ENCODE measurements at regions not wholly inside any gene's neighbourhood (a gene's known extent, or its start where the extent isn't known, plus 50 kb on each side); places are given as distances from the start of the nearest gene placed in this dataset.

DNA sequence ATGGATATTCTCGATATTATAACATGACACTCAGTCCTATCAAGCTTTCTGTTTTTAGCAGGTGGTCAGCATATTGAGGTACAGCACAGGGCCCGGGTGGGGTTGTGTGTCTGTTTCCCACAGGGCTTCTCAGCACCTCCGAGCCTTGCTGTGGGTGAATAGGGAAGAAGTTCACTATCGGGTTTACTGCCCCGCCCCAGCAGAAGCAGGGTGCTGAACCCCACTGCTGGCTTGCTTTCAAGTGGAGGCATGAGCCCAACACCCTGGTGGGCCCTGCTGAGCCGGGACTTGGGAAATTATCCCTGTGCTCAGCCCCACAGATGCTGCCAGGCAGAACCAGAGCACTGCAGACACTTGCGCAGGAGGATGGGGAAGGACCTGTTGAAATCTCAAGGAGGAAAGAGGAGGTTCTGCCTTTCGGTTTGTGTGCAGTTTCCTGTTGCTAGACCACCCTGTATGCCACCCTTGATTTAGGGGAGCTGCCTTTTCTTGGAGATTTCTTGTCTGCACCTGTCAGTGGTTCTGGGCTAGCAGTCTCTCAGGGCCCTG, 270.3 kb upstream of the SALL3 start:
- Histone ChIP-seq H3K9me3 (no peaks in the 10 kb centered on the region), H3K27me3 (no peaks in the 10 kb centered on the region), H3K4me3 (no peak overlapping the region), H3K27ac (no peak overlapping the region), H3K36me3 (no peaks in the 10 kb centered on the region), H3K4me1 (no peaks in the 10 kb centered on the region)
- intact Hi-C loops (cut with DNase I) = no loop called here
- TF ChIP-seq, protein P1, sequence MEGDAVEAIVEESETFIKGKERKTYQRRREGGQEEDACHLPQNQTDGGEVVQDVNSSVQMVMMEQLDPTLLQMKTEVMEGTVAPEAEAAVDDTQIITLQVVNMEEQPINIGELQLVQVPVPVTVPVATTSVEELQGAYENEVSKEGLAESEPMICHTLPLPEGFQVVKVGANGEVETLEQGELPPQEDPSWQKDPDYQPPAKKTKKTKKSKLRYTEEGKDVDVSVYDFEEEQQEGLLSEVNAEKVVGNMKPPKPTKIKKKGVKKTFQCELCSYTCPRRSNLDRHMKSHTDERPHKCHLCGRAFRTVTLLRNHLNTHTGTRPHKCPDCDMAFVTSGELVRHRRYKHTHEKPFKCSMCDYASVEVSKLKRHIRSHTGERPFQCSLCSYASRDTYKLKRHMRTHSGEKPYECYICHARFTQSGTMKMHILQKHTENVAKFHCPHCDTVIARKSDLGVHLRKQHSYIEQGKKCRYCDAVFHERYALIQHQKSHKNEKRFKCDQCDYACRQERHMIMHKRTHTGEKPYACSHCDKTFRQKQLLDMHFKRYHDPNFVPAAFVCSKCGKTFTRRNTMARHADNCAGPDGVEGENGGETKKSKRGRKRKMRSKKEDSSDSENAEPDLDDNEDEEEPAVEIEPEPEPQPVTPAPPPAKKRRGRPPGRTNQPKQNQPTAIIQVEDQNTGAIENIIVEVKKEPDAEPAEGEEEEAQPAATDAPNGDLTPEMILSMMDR (IDR thresholded peaks at IDR 0.05) = no peak
- TF ChIP-seq POLR2AphosphoS5 (IDR thresholded peaks at IDR 0.05; ENCODE audit: insufficient read depth in 1 of 2, low read depth in 1 of 2) (no peak), POLR2A (IDR thresholded peaks at IDR 0.05) (no peak)
- DNase-seq (ENCODE audit: extremely low spot score in 2 of 2) = no peak

DNA sequence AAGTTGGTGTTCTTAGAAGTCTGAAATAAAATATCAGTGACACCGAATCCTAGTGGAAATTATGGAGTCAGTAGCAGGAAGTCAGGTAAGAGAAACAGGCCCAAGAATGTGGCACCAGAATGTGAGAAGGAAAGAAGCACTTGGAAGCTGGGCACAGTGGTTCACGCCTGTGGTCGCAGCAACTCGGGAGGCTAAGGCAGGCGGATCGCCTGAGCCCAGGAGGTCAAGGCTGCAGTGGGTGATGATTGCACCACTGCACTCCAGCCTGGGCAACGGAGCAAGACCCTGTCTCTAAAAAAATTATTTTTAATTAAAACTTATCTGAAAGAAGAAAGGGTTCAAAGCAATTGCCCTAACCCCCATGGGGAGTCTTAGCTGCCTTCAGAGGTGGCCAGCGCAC, 268.3 kb upstream of the SALL3 start:
- no peak for DNase-seq (ENCODE audit: extremely low spot score in 2 of 2)
- H3K4me1 ChIP-seq = no peaks in the 10 kb centered on the region
- no peak overlapping the region for H3K27ac ChIP-seq
- TF ChIP-seq POLR2A (IDR thresholded peaks at IDR 0.05) (no peak), POLR2AphosphoS5 (IDR thresholded peaks at IDR 0.05; ENCODE audit: insufficient read depth in 1 of 2, low read depth in 1 of 2) (no peak)
- TF ChIP-seq, protein P1 (IDR thresholded peaks at IDR 0.05) = no peak
- H3K36me3 ChIP-seq = no peaks in the 10 kb centered on the region
- intact Hi-C loops (cut with DNase I) = no loop called here
- H3K27me3 ChIP-seq = no peaks in the 10 kb centered on the region
- no peaks in the 10 kb centered on the region for H3K9me3 ChIP-seq
- H3K4me3 ChIP-seq = no peak overlapping the region

DNA sequence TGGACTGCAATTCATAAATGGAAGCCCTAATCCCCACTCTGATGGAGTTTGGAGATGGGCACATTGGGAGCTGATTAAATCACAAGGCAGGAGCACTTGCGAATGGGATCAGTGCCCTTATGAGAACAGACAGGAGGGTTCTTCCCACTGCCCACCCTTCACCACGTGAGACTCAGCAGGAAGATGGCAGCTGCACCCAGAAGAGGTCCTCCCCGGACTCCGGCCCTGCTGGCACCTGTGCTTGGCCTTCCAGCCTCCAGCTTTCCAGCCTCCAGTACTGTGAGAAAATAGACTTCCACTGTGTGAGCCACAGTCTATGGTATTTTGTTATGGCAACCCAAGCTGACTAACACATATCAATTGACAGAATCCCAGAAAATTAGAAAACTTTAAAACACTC, 267.6 kb upstream of the SALL3 start:
- intact Hi-C loops (cut with DNase I) = no loop called here

DNA sequence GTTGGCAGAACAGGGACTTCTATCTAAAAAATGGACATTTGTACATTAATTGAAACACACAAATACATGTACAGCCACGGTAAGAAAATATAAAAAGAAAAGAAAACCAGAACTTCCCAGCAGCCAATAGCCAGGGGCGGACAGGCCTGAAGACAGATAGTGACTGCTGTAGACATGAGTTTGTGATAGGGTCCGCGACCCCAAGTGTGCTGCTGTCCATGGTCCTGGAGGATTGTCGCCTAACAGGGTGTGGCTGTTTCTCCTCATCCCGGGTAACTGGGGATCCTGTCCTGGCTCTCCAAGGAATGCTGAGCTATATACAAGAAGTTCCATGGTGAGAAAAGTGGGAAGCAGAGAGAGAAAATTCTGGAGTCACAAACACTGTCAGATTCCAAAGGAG, 266.5 kb upstream of the SALL3 start:
- Histone ChIP-seq H3K4me3 (no peak overlapping the region), H3K36me3 (no peaks in the 10 kb centered on the region)

More for the DNA sequence above, 267.6 kb upstream of the SALL3 start:
- no peak for DNase-seq (ENCODE audit: extremely low spot score in 2 of 2)
- no peaks in the 10 kb centered on the region for H3K36me3 ChIP-seq
- TF ChIP-seq POLR2A (IDR thresholded peaks at IDR 0.05) = no peak
- TF ChIP-seq, protein P1 (IDR thresholded peaks at IDR 0.05) = no peak
- TF ChIP-seq POLR2AphosphoS5 (IDR thresholded peaks at IDR 0.05; ENCODE audit: insufficient read depth in 1 of 2, low read depth in 1 of 2) = no peak
- H3K4me1 ChIP-seq = no peaks in the 10 kb centered on the region
- H3K9me3 ChIP-seq = no peaks in the 10 kb centered on the region
- H3K27me3 ChIP-seq = no peaks in the 10 kb centered on the region
- no peak overlapping the region for H3K4me3 ChIP-seq
- no peak overlapping the region for H3K27ac ChIP-seq

DNA sequence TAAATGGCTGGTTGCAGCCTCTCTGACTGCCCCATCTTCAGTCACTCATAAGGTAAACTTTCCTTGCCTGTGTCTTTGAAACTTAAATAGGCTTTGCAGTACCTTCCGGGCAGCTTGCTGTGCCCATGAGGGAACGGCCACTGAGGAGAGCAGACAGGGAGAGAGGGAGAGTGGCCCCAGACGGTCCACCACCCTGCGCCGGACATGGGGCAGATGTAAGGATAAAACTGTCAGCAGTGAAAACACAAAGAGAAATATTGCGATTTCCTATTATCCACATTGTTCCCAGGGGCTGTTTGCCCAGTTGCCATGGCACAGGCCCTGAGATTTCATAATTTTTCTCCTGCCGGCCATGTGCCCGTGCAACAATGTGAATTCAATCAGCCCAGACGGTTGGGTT, 265.9 kb upstream of the SALL3 start:
- no peak overlapping the region for H3K4me3 ChIP-seq
- no peaks in the 10 kb centered on the region for H3K27me3 ChIP-seq
- intact Hi-C loops (cut with DNase I) = no loop called here
- TF ChIP-seq POLR2AphosphoS5 (IDR thresholded peaks at IDR 0.05; ENCODE audit: insufficient read depth in 1 of 2, low read depth in 1 of 2) (no peak), POLR2A (IDR thresholded peaks at IDR 0.05) (no peak)
- TF ChIP-seq, protein P1 (IDR thresholded peaks at IDR 0.05) = no peak
- H3K4me1 ChIP-seq = no peaks in the 10 kb centered on the region
- H3K27ac ChIP-seq = no peak overlapping the region
- no peaks in the 10 kb centered on the region for H3K9me3 ChIP-seq
- H3K36me3 ChIP-seq = no peaks in the 10 kb centered on the region
- DNase-seq (ENCODE audit: extremely low spot score in 2 of 2) = no peak

More for the DNA sequence above, 266.5 kb upstream of the SALL3 start:
- H3K9me3 ChIP-seq = no peaks in the 10 kb centered on the region
- no peak for DNase-seq (ENCODE audit: extremely low spot score in 2 of 2)
- H3K27me3 ChIP-seq = no peaks in the 10 kb centered on the region
- TF ChIP-seq, protein P1 (IDR thresholded peaks at IDR 0.05) = no peak
- TF ChIP-seq POLR2AphosphoS5 (IDR thresholded peaks at IDR 0.05; ENCODE audit: insufficient read depth in 1 of 2, low read depth in 1 of 2) = no peak
- TF ChIP-seq POLR2A (IDR thresholded peaks at IDR 0.05) = no peak
- intact Hi-C loops (cut with DNase I) = no loop called here
- H3K4me1 ChIP-seq = no peaks in the 10 kb centered on the region
- H3K27ac ChIP-seq = no peak overlapping the region

Measured in vagina (tissue), 2 donors.